LHCN-M2 (cell line): ENCODE measurements at regions not wholly inside any gene's neighbourhood (a gene's known extent, or its start where the extent isn't known, plus 50 kb on each side); places are given as distances from the start of the nearest gene placed in this dataset.

Source experiments
- DNase-seq: peaks from one replicate; pipeline ENCODE4 v3.0.0-alpha.2; 2012; ENCODE audit warnings: low read depth

DNA sequence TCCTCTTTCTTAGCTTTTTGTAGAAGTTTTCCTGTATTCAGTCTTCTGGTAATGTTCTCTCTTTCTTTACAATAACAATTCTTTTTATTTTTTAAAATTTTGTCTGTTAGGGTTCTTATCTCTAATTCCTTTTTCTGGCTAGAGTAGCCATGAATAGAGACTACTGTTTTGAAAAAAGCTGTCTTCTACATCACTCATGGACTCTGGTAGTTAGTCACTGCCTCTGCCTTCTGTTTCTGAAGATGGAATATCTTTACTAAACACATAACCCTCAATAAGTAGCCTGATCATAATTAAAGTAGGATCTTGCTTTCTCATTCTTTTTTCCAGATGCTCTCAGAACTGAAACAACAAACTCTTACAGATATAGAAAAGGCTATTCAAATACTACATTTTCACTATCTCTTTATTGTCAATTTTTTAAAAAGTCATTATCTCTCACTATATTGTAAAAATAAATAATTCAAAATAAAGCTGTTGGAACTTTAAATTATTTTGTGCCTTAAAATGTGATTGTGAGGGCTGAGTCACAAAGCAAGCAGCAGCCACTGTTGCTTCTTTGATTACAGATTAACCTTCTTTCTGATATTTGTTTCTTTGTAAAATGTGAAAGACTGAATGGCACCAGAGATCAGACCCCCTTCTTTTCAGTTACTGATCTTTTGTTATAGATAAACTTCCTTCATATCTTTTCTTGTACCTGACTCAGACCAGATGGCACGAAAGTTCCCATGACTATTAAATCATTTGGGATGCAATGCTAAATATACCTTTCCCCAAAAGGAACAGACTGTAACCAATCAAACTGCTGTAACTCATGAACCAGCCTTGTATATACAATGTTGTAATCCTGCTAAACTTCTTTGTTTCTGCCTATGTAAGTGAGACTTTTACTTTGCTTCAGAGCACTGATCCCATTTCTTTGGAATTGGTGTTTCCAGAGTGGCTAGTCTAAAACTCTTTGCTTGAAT, 1159.5 kb downstream of the IGSF11 start:
- DNase-seq: no peak

DNA sequence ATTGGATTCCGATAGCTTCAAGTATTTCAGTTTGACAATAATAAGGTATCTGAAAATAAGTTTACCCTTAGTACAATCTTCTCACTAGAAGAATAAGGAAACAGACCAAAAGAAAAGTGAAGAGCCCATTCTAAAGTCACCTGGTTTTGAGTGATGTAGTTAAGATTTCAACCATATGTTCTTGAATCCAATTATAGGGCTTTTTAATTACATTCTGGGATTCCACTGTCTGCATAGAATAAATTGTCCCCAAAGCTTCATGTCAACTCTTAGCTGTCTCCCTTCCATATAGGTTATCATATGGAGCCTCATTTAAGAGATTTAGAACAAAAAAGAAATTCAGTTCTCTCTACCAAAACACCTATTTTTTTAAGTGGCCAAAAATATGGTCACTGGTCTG, 1158.8 kb downstream of the IGSF11 start:
- DNase-seq: no peak

DNA sequence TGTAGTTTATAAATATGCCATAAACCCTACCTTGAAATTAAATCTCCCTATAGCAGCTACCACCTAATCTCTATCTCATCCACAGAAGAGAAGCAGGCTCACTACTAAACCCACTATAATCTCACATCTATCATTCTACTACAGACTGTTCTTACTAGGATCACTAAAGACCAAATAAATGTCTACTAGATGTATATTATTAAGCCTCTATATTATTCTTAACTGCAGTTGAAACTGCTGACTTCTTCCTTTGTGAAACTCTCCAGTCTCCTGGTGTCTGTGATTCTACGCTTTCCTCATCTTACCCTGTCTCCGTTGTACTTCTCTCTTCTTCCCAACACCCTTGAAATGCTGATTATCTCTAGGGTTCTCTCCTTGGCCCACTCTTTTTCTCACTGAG, 1154.0 kb downstream of the IGSF11 start:
- DNase-seq: no peak

GRCh38 chr3:117881210-117881609, 1153.4 kb downstream of the IGSF11 start:
- no peak for DNase-seq

DNA sequence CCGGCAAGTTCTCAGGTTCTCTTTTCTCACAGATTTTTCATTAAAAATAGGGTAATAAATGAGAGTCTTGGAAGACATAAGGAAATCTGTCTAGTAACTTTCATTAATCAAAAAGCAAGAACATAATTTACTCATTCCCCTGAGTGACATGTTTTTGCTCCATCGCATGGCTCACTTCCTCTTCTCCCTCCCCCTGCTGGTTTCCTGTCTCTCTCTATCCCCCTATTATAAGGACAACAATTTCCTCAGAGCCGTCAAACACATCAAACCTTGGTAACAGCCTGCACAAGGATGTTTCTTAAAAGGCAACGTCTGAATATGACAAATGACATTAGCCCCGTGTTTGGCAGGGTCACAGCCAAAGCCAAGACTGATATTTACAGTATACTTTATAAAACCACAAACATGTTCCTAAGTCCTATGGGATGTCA, 1149.6 kb downstream of the IGSF11 start:
- no peak for DNase-seq

- no peak for DNase-seq
These were observed 1148.5 kb downstream of the IGSF11 start for GRCh38 chr3:117886147-117886546.

GRCh38 chr3:117887031-117887430, 1147.6 kb downstream of the IGSF11 start:
- no peak for DNase-seq

GRCh38 chr3:117887901-117888300, 1146.7 kb downstream of the IGSF11 start:
- peak; percentile 32 for DNase-seq

DNA sequence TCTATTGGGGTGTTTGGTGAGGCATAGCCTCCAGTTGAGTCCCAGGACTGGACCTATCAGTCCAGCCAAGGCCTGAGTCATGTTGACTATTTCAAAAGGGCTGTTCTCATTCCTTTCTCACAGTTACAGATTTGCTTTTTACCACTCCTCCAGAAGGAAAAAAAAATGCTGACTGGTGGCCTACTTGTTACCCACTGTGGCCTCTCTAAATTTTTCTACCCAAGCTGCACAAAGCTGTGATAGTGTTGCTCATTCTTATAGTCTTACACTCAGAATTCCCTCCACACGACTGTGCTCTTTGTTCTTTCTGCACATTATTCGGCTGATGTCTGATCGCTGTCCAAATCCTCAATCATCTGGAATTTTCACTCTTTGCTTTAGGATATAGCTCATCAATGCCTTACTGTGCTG, 1142.2 kb downstream of the IGSF11 start:
- DNase-seq: peak; percentile 38

GRCh38 chr3:117893001-117893400, 1141.6 kb downstream of the IGSF11 start:
- DNase-seq: no peak

GRCh38 chr3:117893638-117894037, 1141.0 kb downstream of the IGSF11 start:
- peak; percentile 32 for DNase-seq

DNA sequence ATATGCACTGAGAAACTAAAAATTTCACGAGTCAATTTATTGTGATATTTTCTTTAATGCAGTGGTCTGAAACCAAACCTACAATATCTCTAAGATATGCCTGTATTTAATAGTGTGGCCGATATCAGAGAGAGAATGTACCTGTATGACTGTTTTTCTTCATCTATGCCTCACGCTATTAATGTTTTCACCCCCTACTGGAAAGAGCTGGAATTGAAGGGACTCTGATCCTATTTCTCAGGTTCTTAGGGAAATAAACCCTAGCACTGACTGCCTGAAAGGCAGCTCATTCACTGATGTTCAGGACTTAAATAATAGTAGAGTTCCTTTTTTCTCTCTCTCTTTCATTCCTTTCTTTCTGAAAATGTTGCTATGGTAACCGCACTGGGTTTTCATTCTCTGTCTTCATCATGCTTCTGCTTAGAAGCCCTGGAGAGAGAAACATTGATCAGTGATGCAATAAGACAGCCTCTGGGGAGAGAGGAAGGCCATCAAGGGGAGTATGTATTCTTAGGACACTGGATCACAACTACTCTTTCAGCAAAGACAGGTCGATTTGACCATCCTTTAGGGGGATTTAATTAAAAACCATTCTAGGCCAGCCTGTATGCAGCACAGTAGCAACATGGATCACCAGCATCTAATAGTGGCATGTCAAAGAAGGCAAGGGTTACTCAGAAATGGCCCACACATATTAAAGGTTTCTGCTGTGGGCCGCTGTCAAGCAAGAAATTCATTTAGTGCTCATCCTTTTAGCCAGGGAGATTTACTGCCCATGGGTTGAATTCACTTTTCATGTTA, 1135.7 kb downstream of the IGSF11 start:
- DNase-seq: peak; percentile 5

DNA sequence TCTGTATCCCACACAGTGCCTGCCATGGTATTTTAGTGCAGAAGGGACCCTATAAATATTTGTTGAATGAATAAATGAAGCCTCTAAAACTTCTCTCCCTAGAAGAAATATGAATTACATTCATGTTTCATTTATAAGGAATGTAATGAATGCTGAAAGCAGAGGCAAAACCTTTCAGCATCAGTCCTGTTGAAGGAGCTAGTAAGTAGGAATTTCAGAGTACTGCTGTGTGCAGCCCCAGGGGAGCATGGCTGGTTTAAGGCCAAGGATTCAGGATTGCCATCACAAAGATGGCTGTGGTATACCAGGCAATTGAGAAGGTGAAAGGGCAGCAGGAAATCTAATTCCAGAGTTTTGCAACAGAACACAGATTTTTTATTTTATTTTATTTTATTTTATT, 1131.4 kb downstream of the IGSF11 start:
- peak; percentile 68 for DNase-seq

- no peak for DNase-seq
These were observed 1123.7 kb downstream of the IGSF11 start for GRCh38 chr3:117910820-117911521.

DNA sequence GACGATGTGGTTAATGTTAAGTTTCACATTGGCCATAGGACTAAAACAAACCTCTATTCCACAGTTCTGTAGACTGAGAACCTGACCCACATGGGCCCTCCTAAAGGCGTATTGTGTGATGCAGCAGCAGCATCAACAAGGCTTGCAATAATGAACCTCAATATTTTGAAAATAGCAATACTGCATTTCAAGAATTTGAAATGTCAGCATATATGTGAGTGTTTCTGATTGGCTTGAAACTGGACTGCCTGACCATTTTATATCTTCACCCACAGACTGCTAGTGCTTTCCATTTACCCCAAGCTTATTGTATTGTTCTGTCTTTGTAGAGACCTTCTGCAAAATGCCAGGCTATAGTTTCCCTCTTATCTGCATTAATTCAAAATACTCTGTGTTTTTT, 1122.3 kb downstream of the IGSF11 start:
- DNase-seq: no peak

GRCh38 chr3:117914540-117915100, 1120.0 kb downstream of the IGSF11 start:
- no peak for DNase-seq

DNA sequence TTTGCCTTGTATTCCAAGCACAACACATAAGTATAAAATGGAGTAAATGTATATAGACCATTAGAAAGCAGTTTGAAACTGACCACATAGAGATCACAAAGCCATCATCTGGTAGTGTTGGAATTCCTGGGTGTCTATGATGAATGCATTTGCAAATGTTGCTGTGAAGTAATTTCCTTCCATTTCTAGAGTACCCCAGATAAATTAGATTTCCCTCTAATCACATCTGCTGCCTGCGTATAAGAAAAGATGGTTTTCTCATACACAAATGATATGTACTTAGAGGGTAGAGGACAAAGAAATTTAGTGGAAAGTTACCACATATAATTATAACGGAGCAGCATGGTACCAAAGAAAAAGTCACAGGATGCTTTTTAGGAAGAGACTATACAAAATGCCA, 1117.8 kb downstream of the IGSF11 start:
- DNase-seq: no peak

GRCh38 chr3:117919621-117920020, 1115.0 kb downstream of the IGSF11 start:
- DNase-seq: no peak

DNA sequence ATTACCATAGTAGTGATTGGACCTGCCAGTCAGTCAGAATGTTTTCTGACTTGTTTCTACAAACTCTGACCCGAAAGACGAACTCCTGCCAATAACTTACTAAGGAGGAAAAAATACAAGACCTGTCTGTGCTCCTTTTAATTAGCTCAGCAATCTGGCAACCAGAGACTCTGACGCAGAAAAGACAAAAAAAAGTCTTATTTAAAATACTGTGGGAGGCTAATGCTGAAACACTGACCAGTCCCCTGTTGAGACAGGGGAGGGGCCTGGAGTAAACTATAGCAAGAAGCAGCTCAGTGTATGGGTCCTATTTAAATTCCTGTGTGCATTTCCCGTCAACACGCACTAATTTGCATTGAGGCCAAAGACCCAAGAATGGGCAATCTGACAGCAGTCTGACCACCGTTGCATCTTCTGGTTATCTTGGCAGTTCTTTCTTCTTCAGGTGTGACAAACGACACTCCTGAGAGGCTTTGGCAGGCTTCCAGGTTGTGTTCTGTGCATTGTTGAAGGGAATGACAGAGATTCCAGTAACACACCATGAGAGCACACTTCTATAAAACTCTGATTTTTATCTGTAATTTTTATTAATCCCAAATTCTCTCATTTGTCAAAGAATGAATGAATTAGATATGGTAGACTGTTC, 1114.3 kb downstream of the IGSF11 start:
- no peak for DNase-seq

DNA sequence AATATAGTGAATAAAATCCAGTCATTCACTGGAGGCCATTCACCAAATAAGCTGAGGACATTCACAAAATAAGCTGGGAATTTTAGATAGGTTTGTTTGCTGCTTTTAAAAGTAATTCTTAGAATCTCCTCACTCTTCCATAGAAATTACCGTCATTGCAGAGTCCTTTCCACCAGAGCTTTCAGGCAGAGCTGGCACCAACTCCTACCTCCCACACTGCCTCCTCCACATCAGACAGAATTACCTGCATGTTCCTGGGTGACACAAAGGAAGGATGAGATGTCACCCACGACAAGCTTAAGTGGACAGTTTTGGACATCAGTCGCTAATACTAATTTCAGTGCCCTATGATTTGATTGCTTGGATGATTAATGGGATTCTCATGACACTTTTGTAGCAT, 1113.2 kb downstream of the IGSF11 start:
- DNase-seq: no peak

- no peak for DNase-seq
These were observed 1112.6 kb downstream of the IGSF11 start for GRCh38 chr3:117922039-117922438.
